Panc1 (cell line): ENCODE measurements at regions not wholly inside any gene's neighbourhood (a gene's known extent, or its start where the extent isn't known, plus 50 kb on each side); places are given as distances from the start of the nearest gene placed in this dataset.

Experiments
- ATAC-seq: fragments of 200-7000 bp; cut with Tn5 transposase; 2 replicates; pipeline ENCODE4 v1.9.1; 2020; ENCODE audit warnings: mild to moderate bottlenecking, moderate library complexity
- BruUV-seq: library from RNA; stranded (reverse); fragments of 400-500 nt; replicated peaks from 2 replicates; lab custom pipeline; 2021; lab: Mats Ljungman, UMichigan
- CTCF ChIA-PET: fragments of 300-600 bp; sonication (Branson Sonifier 250); formaldehyde crosslinking; loops from one replicate; lab custom pipeline; 2022; ENCODE audit warnings: antibody characterized with exemption; lab: Charles Lee
- POLR2A ChIA-PET: fragments of 300-600 bp; sonication (Branson Sonifier 250); formaldehyde crosslinking; loops from one replicate; lab custom pipeline; 2022; ENCODE audit warnings: antibody characterized with exemption; lab: Charles Lee
- DNase-seq: peaks from one replicate; pipeline ENCODE4 v3.0.0-alpha.2; 2010; ENCODE audit warnings: low read depth, low spot score
- H3K27ac ChIP-seq: 2 replicates; pipeline ENCODE4 v1.5.1; 2011; ENCODE audit warnings: mild to moderate bottlenecking, low read length, inconsistent platforms
- H3K27me3 ChIP-seq: fragments of 200-500 bp; sonication (Bioruptor generic); 2 replicates; pipeline ENCODE4 v1.6.0; 2014; ENCODE audit warnings: low read length, inconsistent platforms; ENCODE audit not compliant: control insufficient read depth, insufficient read depth
- H3K36me3 ChIP-seq: fragments of 200-500 bp; sonication (Bioruptor generic); 2 replicates; pipeline ENCODE4 v1.5.1; 2014; ENCODE audit warnings: inconsistent platforms, mild to moderate bottlenecking, low read length, moderate library complexity; ENCODE audit not compliant: control insufficient read depth, insufficient read depth
- H3K4me1 ChIP-seq: 2 replicates; pipeline ENCODE4 v1.5.1; 2011; ENCODE audit warnings: inconsistent platforms, mild to moderate bottlenecking, low read length, moderate library complexity; ENCODE audit not compliant: control insufficient read depth, insufficient read depth
- H3K4me3 ChIP-seq, 2 experiments: 2 replicates each; pipeline ENCODE4 v1.5.1; 2011 to 2012; ENCODE audit warnings: low read depth in 2 of 2, low read length in 2 of 2, mild to moderate bottlenecking in 2 of 2, inconsistent platforms in 1 of 2, moderate library complexity in 1 of 2
- H3K9me3 ChIP-seq: fragments of 200-500 bp; sonication (Bioruptor generic); 2 replicates; pipeline ENCODE4 v1.5.1; 2014; ENCODE audit warnings: low read depth, mild to moderate bottlenecking, inconsistent platforms, low read length, moderate library complexity; ENCODE audit not compliant: control insufficient read depth, insufficient read depth
- POLR2AphosphoS5 ChIP-seq: IDR thresholded peaks from 2 replicates; pipeline ENCODE4 v1.6.1; 2012; ENCODE audit warnings: mild to moderate bottlenecking, low read depth, low read length, moderate library complexity
- SIN3A ChIP-seq: IDR thresholded peaks from 2 replicates; pipeline ENCODE4 v1.6.1; 2012; ENCODE audit warnings: low read depth, mild to moderate bottlenecking, low read length, moderate library complexity, borderline replicate concordance; ENCODE audit not compliant: insufficient read depth
- TCF7L2 ChIP-seq: IDR thresholded peaks from 2 replicates; pipeline ENCODE4 v1.6.1; 2011; ENCODE audit warnings: mild to moderate bottlenecking, low read depth, low read length, inconsistent platforms
- in situ Hi-C: cut with HindIII; loops from 2 replicates; pipeline ENCODE4 v1.10.0; 2016; ENCODE audit warnings: low sequenced_read_pairs, low pct_unique_long_range_greater_than_20kb
- intact Hi-C: fragments of 100-400 bp; cut with micrococcal nuclease; formaldehyde crosslinking; loops from one replicate; pipeline ENCODE4 v1.10.0; 2022; ENCODE audit not compliant: unreplicated experiment
- TF ChIP-seq, protein P1 (sequence below), 2 experiments: IDR thresholded peaks; 2 replicates each; pipeline ENCODE4 v1.6.1; 2011 to 2012; ENCODE audit warnings: low read depth in 2 of 2, control low read depth in 1 of 2, low read length in 1 of 2, mild to moderate bottlenecking in 1 of 2, moderate library complexity in 1 of 2; ENCODE audit not compliant: insufficient read depth in 1 of 2
- TF ChIP-seq, protein P2 (sequence below): fragments of 450-650 bp; IDR thresholded peaks from 2 replicates; pipeline ENCODE4 v1.5.1; 2017; ENCODE audit warnings: mild to moderate bottlenecking

DNA sequence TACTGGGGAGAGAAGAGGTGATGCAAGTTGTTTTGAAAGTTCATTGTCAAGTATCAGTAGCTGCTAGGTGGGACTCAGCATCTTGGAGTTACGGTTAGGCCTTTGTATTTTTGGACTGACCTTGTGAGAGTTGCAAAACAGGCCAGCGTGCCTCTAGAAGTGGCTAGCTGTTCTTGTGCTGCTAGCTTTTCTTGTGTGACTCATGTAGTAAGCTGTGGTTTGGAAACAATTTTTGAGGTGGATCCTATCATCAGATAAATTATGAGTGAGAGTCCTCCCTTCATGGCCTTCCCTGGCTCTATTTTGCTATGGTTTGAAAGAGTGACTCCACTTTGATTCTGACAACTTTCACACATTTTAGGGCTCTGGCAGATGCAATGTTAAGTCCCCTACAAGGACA, 409.2 kb upstream of the HS6ST1 start:
- in situ Hi-C loops, result no loop called here

DNA sequence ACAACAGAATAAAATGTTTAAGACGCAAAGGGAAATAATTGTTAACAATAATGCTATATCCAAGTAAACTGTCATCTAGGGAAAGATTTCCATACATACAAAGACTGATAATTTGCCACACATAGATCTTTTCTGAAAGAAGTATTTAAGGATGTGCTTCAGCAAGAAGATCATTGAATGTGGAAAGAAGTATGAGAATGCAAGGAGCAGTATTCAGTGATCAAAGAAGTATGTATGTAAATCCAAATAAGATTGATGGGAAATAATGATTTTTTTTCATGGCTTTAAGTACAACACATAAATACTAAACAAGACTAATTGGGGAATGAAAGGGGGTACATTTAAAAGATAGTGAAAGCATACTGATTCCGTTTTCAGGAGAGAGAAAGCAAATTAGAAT, 410.4 kb upstream of the HS6ST1 start:
- BruUV-seq, result no TSS peak
- H3K4me3 ChIP-seq, result no peak overlapping the region
- in situ Hi-C loops, result no loop called here
- H3K4me1 ChIP-seq, result no peaks in the 10 kb centered on the region
- H3K27me3 ChIP-seq, result 0 out of 2 replicates have a peak, but pooled peaks cover 2% of the 10 kb centered on the region
- TF ChIP-seq TCF7L2 (no peak), POLR2AphosphoS5 (no peak), SIN3A (no peak)
- TF ChIP-seq, protein P1, sequence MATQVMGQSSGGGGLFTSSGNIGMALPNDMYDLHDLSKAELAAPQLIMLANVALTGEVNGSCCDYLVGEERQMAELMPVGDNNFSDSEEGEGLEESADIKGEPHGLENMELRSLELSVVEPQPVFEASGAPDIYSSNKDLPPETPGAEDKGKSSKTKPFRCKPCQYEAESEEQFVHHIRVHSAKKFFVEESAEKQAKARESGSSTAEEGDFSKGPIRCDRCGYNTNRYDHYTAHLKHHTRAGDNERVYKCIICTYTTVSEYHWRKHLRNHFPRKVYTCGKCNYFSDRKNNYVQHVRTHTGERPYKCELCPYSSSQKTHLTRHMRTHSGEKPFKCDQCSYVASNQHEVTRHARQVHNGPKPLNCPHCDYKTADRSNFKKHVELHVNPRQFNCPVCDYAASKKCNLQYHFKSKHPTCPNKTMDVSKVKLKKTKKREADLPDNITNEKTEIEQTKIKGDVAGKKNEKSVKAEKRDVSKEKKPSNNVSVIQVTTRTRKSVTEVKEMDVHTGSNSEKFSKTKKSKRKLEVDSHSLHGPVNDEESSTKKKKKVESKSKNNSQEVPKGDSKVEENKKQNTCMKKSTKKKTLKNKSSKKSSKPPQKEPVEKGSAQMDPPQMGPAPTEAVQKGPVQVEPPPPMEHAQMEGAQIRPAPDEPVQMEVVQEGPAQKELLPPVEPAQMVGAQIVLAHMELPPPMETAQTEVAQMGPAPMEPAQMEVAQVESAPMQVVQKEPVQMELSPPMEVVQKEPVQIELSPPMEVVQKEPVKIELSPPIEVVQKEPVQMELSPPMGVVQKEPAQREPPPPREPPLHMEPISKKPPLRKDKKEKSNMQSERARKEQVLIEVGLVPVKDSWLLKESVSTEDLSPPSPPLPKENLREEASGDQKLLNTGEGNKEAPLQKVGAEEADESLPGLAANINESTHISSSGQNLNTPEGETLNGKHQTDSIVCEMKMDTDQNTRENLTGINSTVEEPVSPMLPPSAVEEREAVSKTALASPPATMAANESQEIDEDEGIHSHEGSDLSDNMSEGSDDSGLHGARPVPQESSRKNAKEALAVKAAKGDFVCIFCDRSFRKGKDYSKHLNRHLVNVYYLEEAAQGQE (IDR thresholded peaks at IDR 0.05; ENCODE audit: insufficient read depth in 1 of 2, low read depth in 2 of 2, low read length in 1 of 2), result no peak
- TF ChIP-seq, protein P2, sequence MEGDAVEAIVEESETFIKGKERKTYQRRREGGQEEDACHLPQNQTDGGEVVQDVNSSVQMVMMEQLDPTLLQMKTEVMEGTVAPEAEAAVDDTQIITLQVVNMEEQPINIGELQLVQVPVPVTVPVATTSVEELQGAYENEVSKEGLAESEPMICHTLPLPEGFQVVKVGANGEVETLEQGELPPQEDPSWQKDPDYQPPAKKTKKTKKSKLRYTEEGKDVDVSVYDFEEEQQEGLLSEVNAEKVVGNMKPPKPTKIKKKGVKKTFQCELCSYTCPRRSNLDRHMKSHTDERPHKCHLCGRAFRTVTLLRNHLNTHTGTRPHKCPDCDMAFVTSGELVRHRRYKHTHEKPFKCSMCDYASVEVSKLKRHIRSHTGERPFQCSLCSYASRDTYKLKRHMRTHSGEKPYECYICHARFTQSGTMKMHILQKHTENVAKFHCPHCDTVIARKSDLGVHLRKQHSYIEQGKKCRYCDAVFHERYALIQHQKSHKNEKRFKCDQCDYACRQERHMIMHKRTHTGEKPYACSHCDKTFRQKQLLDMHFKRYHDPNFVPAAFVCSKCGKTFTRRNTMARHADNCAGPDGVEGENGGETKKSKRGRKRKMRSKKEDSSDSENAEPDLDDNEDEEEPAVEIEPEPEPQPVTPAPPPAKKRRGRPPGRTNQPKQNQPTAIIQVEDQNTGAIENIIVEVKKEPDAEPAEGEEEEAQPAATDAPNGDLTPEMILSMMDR, result no peak
- CTCF ChIA-PET, result no interaction called here
- ATAC-seq, result no peak
- POLR2A ChIA-PET, result no interaction called here
- peaks cover 6% of the 10 kb centered on the region; the same call in 1 of the 2 replicates for H3K9me3 ChIP-seq
- no peak overlapping the region for H3K27ac ChIP-seq
- H3K36me3 ChIP-seq, result no peaks in the 10 kb centered on the region
- DNase-seq, result no peak
- intact Hi-C loops, result no loop called here

More for the DNA sequence above, 409.2 kb upstream of the HS6ST1 start:
- Histone ChIP-seq H3K4me3 (no peak overlapping the region), H3K27me3 (0 out of 2 replicates have a peak, but pooled peaks cover 2% of the 10 kb centered on the region), H3K9me3 (peaks cover 6% of the 10 kb centered on the region; the same call in 1 of the 2 replicates), H3K4me1 (no peaks in the 10 kb centered on the region), H3K36me3 (no peaks in the 10 kb centered on the region), H3K27ac (no peak overlapping the region)
- TF ChIP-seq, protein P1 (IDR thresholded peaks at IDR 0.05; ENCODE audit: insufficient read depth in 1 of 2, low read depth in 2 of 2, low read length in 1 of 2), result no peak
- TF ChIP-seq, protein P2, result no peak
- TF ChIP-seq TCF7L2, result no peak
- TF ChIP-seq SIN3A, result no peak
- no peak for TF ChIP-seq POLR2AphosphoS5
- ChIA-PET CTCF (no interaction called here), POLR2A (no interaction called here)
- BruUV-seq, result no TSS peak
- ATAC-seq, result no peak
- intact Hi-C loops, result no loop called here
- DNase-seq, result no peak
